ENCODE measurements at regions not wholly inside any gene's neighbourhood (a gene's known extent, or its start where the extent isn't known, plus 50 kb on each side); places are given as distances from the start of the nearest gene placed in this dataset.

DNA sequence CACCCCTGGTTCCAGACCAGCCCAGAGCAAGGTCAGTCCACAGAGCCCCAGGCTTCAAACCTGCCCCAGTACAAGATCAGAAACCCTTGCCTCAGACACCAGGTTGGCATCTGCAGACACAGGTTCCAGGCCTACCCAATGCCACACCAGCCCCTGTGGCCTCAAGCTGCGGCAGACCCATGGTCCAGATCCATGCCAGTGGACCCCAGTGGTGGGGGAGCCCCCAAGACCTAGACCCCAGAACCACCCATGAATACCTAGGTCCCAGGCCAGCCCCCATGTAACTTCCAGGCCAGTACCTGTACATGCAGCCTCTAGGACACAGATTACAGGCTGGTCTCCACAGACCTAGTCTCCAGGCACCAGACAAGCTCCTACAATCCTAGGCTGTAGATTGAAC is 1019.3 kb downstream of the JRKL start:
- TF ChIP-seq, protein P1, sequence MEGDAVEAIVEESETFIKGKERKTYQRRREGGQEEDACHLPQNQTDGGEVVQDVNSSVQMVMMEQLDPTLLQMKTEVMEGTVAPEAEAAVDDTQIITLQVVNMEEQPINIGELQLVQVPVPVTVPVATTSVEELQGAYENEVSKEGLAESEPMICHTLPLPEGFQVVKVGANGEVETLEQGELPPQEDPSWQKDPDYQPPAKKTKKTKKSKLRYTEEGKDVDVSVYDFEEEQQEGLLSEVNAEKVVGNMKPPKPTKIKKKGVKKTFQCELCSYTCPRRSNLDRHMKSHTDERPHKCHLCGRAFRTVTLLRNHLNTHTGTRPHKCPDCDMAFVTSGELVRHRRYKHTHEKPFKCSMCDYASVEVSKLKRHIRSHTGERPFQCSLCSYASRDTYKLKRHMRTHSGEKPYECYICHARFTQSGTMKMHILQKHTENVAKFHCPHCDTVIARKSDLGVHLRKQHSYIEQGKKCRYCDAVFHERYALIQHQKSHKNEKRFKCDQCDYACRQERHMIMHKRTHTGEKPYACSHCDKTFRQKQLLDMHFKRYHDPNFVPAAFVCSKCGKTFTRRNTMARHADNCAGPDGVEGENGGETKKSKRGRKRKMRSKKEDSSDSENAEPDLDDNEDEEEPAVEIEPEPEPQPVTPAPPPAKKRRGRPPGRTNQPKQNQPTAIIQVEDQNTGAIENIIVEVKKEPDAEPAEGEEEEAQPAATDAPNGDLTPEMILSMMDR (IDR thresholded peaks at IDR 0.05; ENCODE audit: low read depth, low read length, missing input control), result no peak
- TF ChIP-seq FOXA1 (IDR thresholded peaks at IDR 0.05), result no peak
- TF ChIP-seq YY1 (IDR thresholded peaks at IDR 0.05), result no peak
- TF ChIP-seq, protein P2, sequence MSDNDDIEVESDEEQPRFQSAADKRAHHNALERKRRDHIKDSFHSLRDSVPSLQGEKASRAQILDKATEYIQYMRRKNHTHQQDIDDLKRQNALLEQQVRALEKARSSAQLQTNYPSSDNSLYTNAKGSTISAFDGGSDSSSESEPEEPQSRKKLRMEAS (IDR thresholded peaks at IDR 0.05), result no peak
- TF ChIP-seq, protein P3, sequence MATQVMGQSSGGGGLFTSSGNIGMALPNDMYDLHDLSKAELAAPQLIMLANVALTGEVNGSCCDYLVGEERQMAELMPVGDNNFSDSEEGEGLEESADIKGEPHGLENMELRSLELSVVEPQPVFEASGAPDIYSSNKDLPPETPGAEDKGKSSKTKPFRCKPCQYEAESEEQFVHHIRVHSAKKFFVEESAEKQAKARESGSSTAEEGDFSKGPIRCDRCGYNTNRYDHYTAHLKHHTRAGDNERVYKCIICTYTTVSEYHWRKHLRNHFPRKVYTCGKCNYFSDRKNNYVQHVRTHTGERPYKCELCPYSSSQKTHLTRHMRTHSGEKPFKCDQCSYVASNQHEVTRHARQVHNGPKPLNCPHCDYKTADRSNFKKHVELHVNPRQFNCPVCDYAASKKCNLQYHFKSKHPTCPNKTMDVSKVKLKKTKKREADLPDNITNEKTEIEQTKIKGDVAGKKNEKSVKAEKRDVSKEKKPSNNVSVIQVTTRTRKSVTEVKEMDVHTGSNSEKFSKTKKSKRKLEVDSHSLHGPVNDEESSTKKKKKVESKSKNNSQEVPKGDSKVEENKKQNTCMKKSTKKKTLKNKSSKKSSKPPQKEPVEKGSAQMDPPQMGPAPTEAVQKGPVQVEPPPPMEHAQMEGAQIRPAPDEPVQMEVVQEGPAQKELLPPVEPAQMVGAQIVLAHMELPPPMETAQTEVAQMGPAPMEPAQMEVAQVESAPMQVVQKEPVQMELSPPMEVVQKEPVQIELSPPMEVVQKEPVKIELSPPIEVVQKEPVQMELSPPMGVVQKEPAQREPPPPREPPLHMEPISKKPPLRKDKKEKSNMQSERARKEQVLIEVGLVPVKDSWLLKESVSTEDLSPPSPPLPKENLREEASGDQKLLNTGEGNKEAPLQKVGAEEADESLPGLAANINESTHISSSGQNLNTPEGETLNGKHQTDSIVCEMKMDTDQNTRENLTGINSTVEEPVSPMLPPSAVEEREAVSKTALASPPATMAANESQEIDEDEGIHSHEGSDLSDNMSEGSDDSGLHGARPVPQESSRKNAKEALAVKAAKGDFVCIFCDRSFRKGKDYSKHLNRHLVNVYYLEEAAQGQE (IDR thresholded peaks at IDR 0.05), result no peak
- TF ChIP-seq, protein P4, sequence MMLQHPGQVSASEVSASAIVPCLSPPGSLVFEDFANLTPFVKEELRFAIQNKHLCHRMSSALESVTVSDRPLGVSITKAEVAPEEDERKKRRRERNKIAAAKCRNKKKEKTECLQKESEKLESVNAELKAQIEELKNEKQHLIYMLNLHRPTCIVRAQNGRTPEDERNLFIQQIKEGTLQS (IDR thresholded peaks at IDR 0.05), result no peak
- no peak for TF ChIP-seq SP1 (IDR thresholded peaks at IDR 0.05)
- TF ChIP-seq, protein P5, sequence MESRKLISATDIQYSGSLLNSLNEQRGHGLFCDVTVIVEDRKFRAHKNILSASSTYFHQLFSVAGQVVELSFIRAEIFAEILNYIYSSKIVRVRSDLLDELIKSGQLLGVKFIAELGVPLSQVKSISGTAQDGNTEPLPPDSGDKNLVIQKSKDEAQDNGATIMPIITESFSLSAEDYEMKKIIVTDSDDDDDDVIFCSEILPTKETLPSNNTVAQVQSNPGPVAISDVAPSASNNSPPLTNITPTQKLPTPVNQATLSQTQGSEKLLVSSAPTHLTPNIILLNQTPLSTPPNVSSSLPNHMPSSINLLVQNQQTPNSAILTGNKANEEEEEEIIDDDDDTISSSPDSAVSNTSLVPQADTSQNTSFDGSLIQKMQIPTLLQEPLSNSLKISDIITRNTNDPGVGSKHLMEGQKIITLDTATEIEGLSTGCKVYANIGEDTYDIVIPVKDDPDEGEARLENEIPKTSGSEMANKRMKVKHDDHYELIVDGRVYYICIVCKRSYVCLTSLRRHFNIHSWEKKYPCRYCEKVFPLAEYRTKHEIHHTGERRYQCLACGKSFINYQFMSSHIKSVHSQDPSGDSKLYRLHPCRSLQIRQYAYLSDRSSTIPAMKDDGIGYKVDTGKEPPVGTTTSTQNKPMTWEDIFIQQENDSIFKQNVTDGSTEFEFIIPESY (IDR thresholded peaks at IDR 0.05), result no peak
